Kidney epithelial cell (primary cell): ENCODE measurements at regions not wholly inside any gene's neighbourhood (a gene's known extent, or its start where the extent isn't known, plus 50 kb on each side); places are given as distances from the start of the nearest gene placed in this dataset.

Experiments used
- DNase-seq: peaks from one replicate; pipeline ENCODE4 v3.0.0-alpha.2; 2010; ENCODE audit warnings: low read depth
- H3K27me3 ChIP-seq: 2 replicates; pipeline ENCODE4 v1.6.0; 2011; ENCODE audit warnings: low read length; ENCODE audit not compliant: control insufficient read depth, insufficient read depth
- H3K36me3 ChIP-seq: 2 replicates; pipeline ENCODE4 v1.5.1; 2011; ENCODE audit warnings: low read length; ENCODE audit not compliant: control insufficient read depth, insufficient read depth
- H3K4me3 ChIP-seq: 2 replicates; pipeline ENCODE4 v1.5.1; 2011; ENCODE audit warnings: low read depth, mild to moderate bottlenecking, control low read depth, low read length
- TF ChIP-seq, protein P1 (sequence below): IDR thresholded peaks from 2 replicates; pipeline ENCODE4 v1.5.1; 2011; ENCODE audit warnings: mild to moderate bottlenecking, moderate library complexity, low read length, control low read depth, inconsistent platforms; ENCODE audit not compliant: insufficient read depth, poor library complexity, severe bottlenecking

- TF ChIP-seq, protein P1, sequence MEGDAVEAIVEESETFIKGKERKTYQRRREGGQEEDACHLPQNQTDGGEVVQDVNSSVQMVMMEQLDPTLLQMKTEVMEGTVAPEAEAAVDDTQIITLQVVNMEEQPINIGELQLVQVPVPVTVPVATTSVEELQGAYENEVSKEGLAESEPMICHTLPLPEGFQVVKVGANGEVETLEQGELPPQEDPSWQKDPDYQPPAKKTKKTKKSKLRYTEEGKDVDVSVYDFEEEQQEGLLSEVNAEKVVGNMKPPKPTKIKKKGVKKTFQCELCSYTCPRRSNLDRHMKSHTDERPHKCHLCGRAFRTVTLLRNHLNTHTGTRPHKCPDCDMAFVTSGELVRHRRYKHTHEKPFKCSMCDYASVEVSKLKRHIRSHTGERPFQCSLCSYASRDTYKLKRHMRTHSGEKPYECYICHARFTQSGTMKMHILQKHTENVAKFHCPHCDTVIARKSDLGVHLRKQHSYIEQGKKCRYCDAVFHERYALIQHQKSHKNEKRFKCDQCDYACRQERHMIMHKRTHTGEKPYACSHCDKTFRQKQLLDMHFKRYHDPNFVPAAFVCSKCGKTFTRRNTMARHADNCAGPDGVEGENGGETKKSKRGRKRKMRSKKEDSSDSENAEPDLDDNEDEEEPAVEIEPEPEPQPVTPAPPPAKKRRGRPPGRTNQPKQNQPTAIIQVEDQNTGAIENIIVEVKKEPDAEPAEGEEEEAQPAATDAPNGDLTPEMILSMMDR = no peak
- no peak for DNase-seq
- Histone ChIP-seq H3K36me3 (no peaks in the 10 kb centered on the region), H3K27me3 (no peaks in the 10 kb centered on the region), H3K4me3 (no peak overlapping the region)
Measured at GRCh38 chr9:130770093-130770492, 65.0 kb upstream of the ABL1 start.

GRCh38 chr9:130770679-130771442, 64.2 kb upstream of the ABL1 start:
- DNase-seq = no peak
- H3K27me3 ChIP-seq = no peaks in the 10 kb centered on the region
- TF ChIP-seq, protein P1 = peak; percentile 57

GRCh38 chr9:130772185-130772584, 62.9 kb upstream of the ABL1 start:
- no peaks in the 10 kb centered on the region for H3K27me3 ChIP-seq
- TF ChIP-seq, protein P1 = no peak
- DNase-seq = no peak
- H3K4me3 ChIP-seq = no peak overlapping the region
- H3K36me3 ChIP-seq = no peaks in the 10 kb centered on the region

More at GRCh38 chr9:130770679-130771442, 64.2 kb upstream of the ABL1 start:
- Histone ChIP-seq H3K36me3 (no peaks in the 10 kb centered on the region), H3K4me3 (no peak overlapping the region)

DNA sequence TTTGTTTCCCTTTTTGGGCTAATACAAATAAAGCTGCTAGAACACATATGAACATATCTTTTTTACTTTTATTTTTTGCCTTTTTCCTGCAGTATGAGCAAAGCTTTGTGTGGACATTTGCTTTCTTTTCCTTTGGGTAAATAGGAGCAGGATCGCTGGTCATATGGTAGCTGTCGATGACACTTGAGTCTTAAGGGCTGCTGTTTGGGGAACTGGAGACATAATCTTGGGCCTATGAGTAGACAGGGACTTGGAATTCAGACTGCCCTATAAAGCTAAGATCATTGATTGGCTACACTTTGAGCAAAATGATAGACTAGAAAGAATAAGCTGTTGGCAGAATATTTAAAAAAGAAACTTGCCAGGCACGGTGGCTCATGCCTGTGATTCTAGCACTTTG, 60.9 kb upstream of the ABL1 start:
- TF ChIP-seq, protein P1 = no peak
- no peak for DNase-seq

GRCh38 chr9:130775336-130775991, 59.6 kb upstream of the ABL1 start:
- DNase-seq = no peak
- TF ChIP-seq, protein P1 = no peak
- Histone ChIP-seq H3K4me3 (no peak overlapping the region), H3K36me3 (no peaks in the 10 kb centered on the region), H3K27me3 (no peaks in the 10 kb centered on the region)

More for the DNA sequence above, 60.9 kb upstream of the ABL1 start:
- Histone ChIP-seq H3K36me3 (no peaks in the 10 kb centered on the region), H3K4me3 (no peak overlapping the region), H3K27me3 (no peaks in the 10 kb centered on the region)
